NT2/D1 (cell line): ENCODE measurements at regions not wholly inside any gene's neighbourhood (a gene's known extent, or its start where the extent isn't known, plus 50 kb on each side); places are given as distances from the start of the nearest gene placed in this dataset.
A peak's percentile ranks its signal among the peaks of the same experiment; 100 is the strongest.
"Not testable (repeated sequence)": the region's sequence is repeated elsewhere in the genome, so short reads cannot be mapped to it uniquely, and the experiment has no call there.

Experiments
- DNase-seq: peaks from one replicate; pipeline ENCODE4 v3.0.0-alpha.2; 2011; ENCODE audit warnings: low read depth, low spot score
- H3K27me3 ChIP-seq: 2 replicates; pipeline ENCODE4 v1.6.0; 2011; ENCODE audit warnings: mild to moderate bottlenecking; ENCODE audit not compliant: insufficient read length, insufficient read depth
- H3K36me3 ChIP-seq: 2 replicates; pipeline ENCODE4 v1.6.1; 2011; ENCODE audit warnings: mild to moderate bottlenecking, low read length, mixed read lengths; ENCODE audit not compliant: insufficient read depth, insufficient read length
- H3K4me1 ChIP-seq: 2 replicates; pipeline ENCODE4 v1.5.1; 2011; ENCODE audit not compliant: insufficient read depth, insufficient read length
- H3K4me3 ChIP-seq: 2 replicates; pipeline ENCODE4 v1.5.1; 2011; ENCODE audit warnings: low read depth; ENCODE audit not compliant: insufficient read length
- H3K9ac ChIP-seq: 2 replicates; pipeline ENCODE4 v1.6.0; 2011; ENCODE audit warnings: low read depth; ENCODE audit not compliant: insufficient read length
- H3K9me3 ChIP-seq: 2 replicates; pipeline ENCODE4 v1.5.1; 2011; ENCODE audit warnings: mild to moderate bottlenecking, low read length; ENCODE audit not compliant: insufficient read depth
- SUZ12 ChIP-seq: IDR thresholded peaks from 2 replicates; pipeline ENCODE4 v1.6.1; 2011; ENCODE audit not compliant: insufficient read length, insufficient read depth; ENCODE audit errors: extremely low read depth
- YY1 ChIP-seq: IDR thresholded peaks from 2 replicates; pipeline ENCODE4 v1.6.1; 2011; ENCODE audit not compliant: insufficient read length, insufficient read depth
- ZNF274 ChIP-seq: IDR thresholded peaks from 2 replicates; pipeline ENCODE4 v1.6.1; 2011; ENCODE audit warnings: mild to moderate bottlenecking, low read depth, low read length

- DNase-seq, result no peak
- Histone ChIP-seq H3K4me3 (no peak overlapping the region), H3K27me3 (no peaks in the 10 kb centered on the region), H3K4me1 (no peaks in the 10 kb centered on the region), H3K9ac (no peak overlapping the region), H3K36me3 (no peaks in the 10 kb centered on the region), H3K9me3 (peaks cover 27% of the 10 kb centered on the region; the same call in 1 of the 2 replicates)
- TF ChIP-seq SUZ12 (no peak), YY1 (no peak), ZNF274 (no peak)
These were observed 95.6 kb downstream of the RRAGB start for GRCh38 chrX:55813150-55813549.

GRCh38 chrX:55815546-55815945 is 98.0 kb downstream of the RRAGB start:
- peaks cover 27% of the 10 kb centered on the region; the same call in 1 of the 2 replicates for H3K9me3 ChIP-seq
- no peak for DNase-seq

GRCh38 chrX:55816023-55816422 is 98.5 kb downstream of the RRAGB start:
- Histone ChIP-seq H3K4me1 (peaks cover 3% of the 10 kb centered on the region), H3K9ac (no peak overlapping the region), H3K27me3 (no peaks in the 10 kb centered on the region), H3K36me3 (no peaks in the 10 kb centered on the region), H3K9me3 (peaks cover 27% of the 10 kb centered on the region; the same call in 1 of the 2 replicates), H3K4me3 (no peak overlapping the region)
- no peak for DNase-seq
- TF ChIP-seq SUZ12, result no peak
- TF ChIP-seq ZNF274, result no peak

More at GRCh38 chrX:55815546-55815945, 98.0 kb downstream of the RRAGB start:
- H3K9ac ChIP-seq, result no peak overlapping the region
- no peaks in the 10 kb centered on the region for H3K27me3 ChIP-seq
- no peak overlapping the region for H3K4me3 ChIP-seq
- no peak for TF ChIP-seq YY1
- no peak for TF ChIP-seq ZNF274
- no peak for TF ChIP-seq SUZ12
- H3K4me1 ChIP-seq, result peaks cover 3% of the 10 kb centered on the region
- H3K36me3 ChIP-seq, result no peaks in the 10 kb centered on the region

GRCh38 chrX:55818673-55819375 is 101.3 kb downstream of the RRAGB start:
- Histone ChIP-seq H3K9ac (no peak overlapping the region), H3K4me1 (peaks cover 3% of the 10 kb centered on the region), H3K27me3 (no peaks in the 10 kb centered on the region), H3K36me3 (no peaks in the 10 kb centered on the region), H3K9me3 (peaks cover 8% of the 10 kb centered on the region; the same call in 1 of the 2 replicates), H3K4me3 (no peak overlapping the region)
- DNase-seq, result no peak
- no peak for TF ChIP-seq ZNF274
- no peak for TF ChIP-seq YY1
- no peak for TF ChIP-seq SUZ12

- no peaks in the 10 kb centered on the region for H3K4me1 ChIP-seq
- no peaks in the 10 kb centered on the region for H3K36me3 ChIP-seq
- no peak overlapping the region for H3K4me3 ChIP-seq
- peak; percentile 57 for DNase-seq
- no peaks in the 10 kb centered on the region for H3K27me3 ChIP-seq
- no peaks in the 10 kb centered on the region for H3K9me3 ChIP-seq
- TF ChIP-seq SUZ12 (no peak), ZNF274 (no peak), YY1 (no peak)
- H3K9ac ChIP-seq, result no peak overlapping the region
These were observed 121.9 kb downstream of the RRAGB start for GRCh38 chrX:55839485-55839884.

- TF ChIP-seq SUZ12 (no peak), YY1 (no peak), ZNF274 (no peak)
- DNase-seq, result no peak
- H3K9ac ChIP-seq, result no peak overlapping the region
- H3K36me3 ChIP-seq, result no peaks in the 10 kb centered on the region
- no peak overlapping the region for H3K4me3 ChIP-seq
- H3K9me3 ChIP-seq, result no peaks in the 10 kb centered on the region
- no peaks in the 10 kb centered on the region for H3K4me1 ChIP-seq
- no peaks in the 10 kb centered on the region for H3K27me3 ChIP-seq
These were observed 124.6 kb downstream of the RRAGB start for GRCh38 chrX:55841962-55842752.

- H3K9me3 ChIP-seq, H3K9ac ChIP-seq, H3K27me3 ChIP-seq, H3K4me3 ChIP-seq, H3K4me1 ChIP-seq, H3K36me3 ChIP-seq, DNase-seq: not testable (repeated sequence)
These were observed 149.2 kb downstream of the RRAGB start for GRCh38 chrX:55866779-55867178.
